Caco-2 (cell line): ENCODE measurements at regions not wholly inside any gene's neighbourhood (a gene's known extent, or its start where the extent isn't known, plus 50 kb on each side); places are given as distances from the start of the nearest gene placed in this dataset.

Experiments used
- BruUV-seq: library from RNA; stranded (reverse); fragments of 400-500 nt; replicated peaks from 2 replicates; lab custom pipeline; 2021; lab: Mats Ljungman, UMichigan
- CTCF ChIA-PET: fragments of 300-600 bp; sonication (Branson Sonifier 250); formaldehyde crosslinking; loops from one replicate; lab custom pipeline; 2022; ENCODE audit warnings: antibody characterized with exemption; lab: Charles Lee
- POLR2A ChIA-PET: fragments of 300-600 bp; sonication (Branson Sonifier 250); formaldehyde crosslinking; loops from one replicate; lab custom pipeline; 2022; ENCODE audit warnings: antibody characterized with exemption; lab: Charles Lee
- DNase-seq, 2 experiments: peaks; one replicate each; pipeline versions ENCODE4 v3.0.0 to v3.0.0-alpha.2; 2020 to 2022
- H3K27me3 ChIP-seq: replicated peaks from 2 replicates; pipeline ENCODE4 v1.6.0; 2011; ENCODE audit warnings: low read length; ENCODE audit not compliant: control insufficient read depth, insufficient read depth
- H3K36me3 ChIP-seq: 2 replicates; pipeline ENCODE4 v1.5.1; 2011; ENCODE audit warnings: low read length; ENCODE audit not compliant: control insufficient read depth, insufficient read depth
- H3K4me1 ChIP-seq: fragments of 250-450 bp; sonication (Bioruptor Pico); 2 replicates; pipeline ENCODE4 v1.5.1; 2020; ENCODE audit warnings: mild to moderate bottlenecking
- H3K4me3 ChIP-seq: 2 replicates; pipeline ENCODE4 v1.5.1; 2011; ENCODE audit warnings: low read depth, mild to moderate bottlenecking, control low read depth, low read length
- H3K9me3 ChIP-seq: fragments of 250-450 bp; sonication (Bioruptor Pico); 2 replicates; pipeline ENCODE4 v1.5.1; 2020; ENCODE audit warnings: mild to moderate bottlenecking, moderate library complexity
- H3K27ac Mint-ChIP-seq: one replicate; pipeline ENCODE4 v1.8.0; 2022; ENCODE audit warnings: mixed read lengths; ENCODE audit not compliant: unreplicated experiment
- H3K27me3 Mint-ChIP-seq: one replicate; pipeline ENCODE4 v1.8.0; 2022; ENCODE audit warnings: mixed read lengths; ENCODE audit not compliant: insufficient read depth, unreplicated experiment
- H3K36me3 Mint-ChIP-seq: one replicate; pipeline ENCODE4 v1.8.0; 2022; ENCODE audit warnings: mild to moderate bottlenecking, mixed read lengths; ENCODE audit not compliant: insufficient read depth, unreplicated experiment
- H3K4me1 Mint-ChIP-seq: one replicate; pipeline ENCODE4 v1.8.0; 2022; ENCODE audit warnings: low read depth, mixed read lengths; ENCODE audit not compliant: unreplicated experiment
- H3K4me3 Mint-ChIP-seq: one replicate; pipeline ENCODE4 v1.8.0; 2022; ENCODE audit warnings: mild to moderate bottlenecking, moderate library complexity, mixed read lengths; ENCODE audit not compliant: unreplicated experiment
- H3K9me3 Mint-ChIP-seq: one replicate; pipeline ENCODE4 v1.8.0; 2022; ENCODE audit warnings: mixed read lengths; ENCODE audit not compliant: unreplicated experiment
- intact Hi-C: fragments of 100-400 bp; cut with micrococcal nuclease; formaldehyde crosslinking; loops from one replicate; pipeline ENCODE4 v1.10.0; 2022; ENCODE audit not compliant: unreplicated experiment
- TF ChIP-seq, protein P1 (sequence below), 2 experiments: fragments of 200-600 bp in 1 of 2; IDR thresholded peaks; 1 replicate in 1 of 2; 2 replicates in 1 of 2; pipeline versions ENCODE4 v1.5.1 to v1.8.0; 2011 to 2022; ENCODE audit warnings: antibody characterized with exemption in 1 of 2, control low read depth in 1 of 2, inconsistent platforms in 1 of 2, low read depth in 1 of 2, low read length in 1 of 2, mild to moderate bottlenecking in 1 of 2, moderate library complexity in 1 of 2; ENCODE audit not compliant: insufficient read depth in 1 of 2, severe bottlenecking in 1 of 2, unreplicated experiment in 1 of 2

DNA sequence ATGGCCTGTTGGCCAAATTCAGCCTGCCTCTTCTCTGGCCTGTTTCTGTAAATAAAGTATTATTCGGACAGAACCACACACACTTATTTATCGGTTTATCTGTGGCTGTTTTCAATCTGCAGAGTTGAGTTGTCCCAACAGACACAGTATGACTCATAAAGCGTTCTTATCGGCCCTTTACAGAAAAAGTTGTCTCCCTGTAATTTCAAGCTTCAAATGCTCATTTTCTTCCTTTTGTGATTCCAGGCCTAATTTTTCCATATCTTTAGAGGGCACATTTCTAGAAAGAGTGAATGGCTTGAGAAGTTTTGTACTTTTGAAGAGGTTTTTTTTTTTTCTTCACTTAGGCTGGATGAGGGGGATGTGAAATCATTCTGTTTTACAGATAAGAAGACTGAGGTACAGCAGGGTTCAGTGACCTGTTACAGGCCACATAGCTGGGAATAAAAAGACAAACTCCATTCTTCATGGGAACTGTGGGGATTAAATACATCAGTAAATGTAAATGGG is 440.9 kb downstream of the TSHZ3 start:
- DNase-seq: no peak
- no peak overlapping the region for H3K4me3 ChIP-seq
- ChIA-PET POLR2A (no interaction called here), CTCF (no interaction called here)
- intact Hi-C loops: no loop called here
- no peaks in the 10 kb centered on the region for H3K4me1 ChIP-seq
- no peaks in the 10 kb centered on the region for H3K9me3 ChIP-seq
- Mint-ChIP-seq H3K9me3 (no peaks in the 10 kb centered on the region), H3K4me3 (no peak overlapping the region), H3K27me3 (peaks cover 4% of the 10 kb centered on the region), H3K36me3 (no peaks in the 10 kb centered on the region), H3K27ac (no peak overlapping the region), H3K4me1 (no peaks in the 10 kb centered on the region)
- TF ChIP-seq, protein P1, sequence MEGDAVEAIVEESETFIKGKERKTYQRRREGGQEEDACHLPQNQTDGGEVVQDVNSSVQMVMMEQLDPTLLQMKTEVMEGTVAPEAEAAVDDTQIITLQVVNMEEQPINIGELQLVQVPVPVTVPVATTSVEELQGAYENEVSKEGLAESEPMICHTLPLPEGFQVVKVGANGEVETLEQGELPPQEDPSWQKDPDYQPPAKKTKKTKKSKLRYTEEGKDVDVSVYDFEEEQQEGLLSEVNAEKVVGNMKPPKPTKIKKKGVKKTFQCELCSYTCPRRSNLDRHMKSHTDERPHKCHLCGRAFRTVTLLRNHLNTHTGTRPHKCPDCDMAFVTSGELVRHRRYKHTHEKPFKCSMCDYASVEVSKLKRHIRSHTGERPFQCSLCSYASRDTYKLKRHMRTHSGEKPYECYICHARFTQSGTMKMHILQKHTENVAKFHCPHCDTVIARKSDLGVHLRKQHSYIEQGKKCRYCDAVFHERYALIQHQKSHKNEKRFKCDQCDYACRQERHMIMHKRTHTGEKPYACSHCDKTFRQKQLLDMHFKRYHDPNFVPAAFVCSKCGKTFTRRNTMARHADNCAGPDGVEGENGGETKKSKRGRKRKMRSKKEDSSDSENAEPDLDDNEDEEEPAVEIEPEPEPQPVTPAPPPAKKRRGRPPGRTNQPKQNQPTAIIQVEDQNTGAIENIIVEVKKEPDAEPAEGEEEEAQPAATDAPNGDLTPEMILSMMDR (IDR thresholded peaks at IDR 0.05; ENCODE audit: insufficient read depth in 1 of 2, low read depth in 1 of 2, low read length in 1 of 2, severe bottlenecking in 1 of 2, unreplicated experiment in 1 of 2): no peak
- no peaks in the 10 kb centered on the region for H3K27me3 ChIP-seq
- no peaks in the 10 kb centered on the region for H3K36me3 ChIP-seq
- BruUV-seq: no TSS peak

DNA sequence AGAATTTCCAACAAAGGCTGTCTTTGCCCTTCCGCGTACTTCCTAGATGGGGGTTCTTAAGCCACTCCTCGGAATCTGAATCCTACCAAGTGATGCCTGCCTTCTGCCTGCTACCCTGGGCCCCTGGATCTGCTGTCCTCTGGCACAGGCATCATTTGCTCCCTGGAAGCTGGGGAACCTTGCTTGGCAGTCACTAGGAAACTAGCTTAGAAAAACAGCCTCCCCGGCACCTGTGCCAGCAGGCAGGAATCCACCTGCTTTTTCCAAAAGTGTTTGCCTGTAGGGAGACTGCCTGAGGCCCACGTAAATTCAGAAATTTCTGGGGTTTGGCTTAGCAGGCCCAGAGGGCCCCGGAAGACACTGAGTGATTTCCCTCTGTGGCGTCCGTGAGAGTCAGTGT is 442.4 kb downstream of the TSHZ3 start:
- BruUV-seq: no TSS peak
- TF ChIP-seq, protein P1 (IDR thresholded peaks at IDR 0.05; ENCODE audit: insufficient read depth in 1 of 2, low read depth in 1 of 2, low read length in 1 of 2, severe bottlenecking in 1 of 2, unreplicated experiment in 1 of 2): no peak
- Mint-ChIP-seq H3K4me1 (no peaks in the 10 kb centered on the region), H3K36me3 (no peaks in the 10 kb centered on the region), H3K4me3 (no peak overlapping the region), H3K27ac (no peak overlapping the region), H3K9me3 (no peaks in the 10 kb centered on the region), H3K27me3 (no peaks in the 10 kb centered on the region)
- Histone ChIP-seq H3K4me1 (no peaks in the 10 kb centered on the region), H3K36me3 (no peaks in the 10 kb centered on the region), H3K4me3 (no peak overlapping the region), H3K9me3 (no peaks in the 10 kb centered on the region), H3K27me3 (no peaks in the 10 kb centered on the region)
- ChIA-PET POLR2A (no interaction called here), CTCF (interaction anchor here (0.6 kb wide), 1 partner anchor 8 kb away, joined by 3 read pairs; no protein-coding TSS in a partner anchor)
- no peak for DNase-seq
- intact Hi-C loops: no loop called here

- no peaks in the 10 kb centered on the region for H3K9me3 Mint-ChIP-seq
- Histone ChIP-seq H3K27me3 (no peaks in the 10 kb centered on the region), H3K36me3 (no peaks in the 10 kb centered on the region), H3K9me3 (no peaks in the 10 kb centered on the region), H3K4me1 (no peaks in the 10 kb centered on the region), H3K4me3 (no peak overlapping the region)
- H3K36me3 Mint-ChIP-seq: no peaks in the 10 kb centered on the region
- no peaks in the 10 kb centered on the region for H3K4me1 Mint-ChIP-seq
- BruUV-seq: no TSS peak
- POLR2A ChIA-PET: no interaction called here
- H3K27me3 Mint-ChIP-seq: no peaks in the 10 kb centered on the region
- no peak overlapping the region for H3K27ac Mint-ChIP-seq
- CTCF ChIA-PET: no interaction called here
- TF ChIP-seq, protein P1 (IDR thresholded peaks at IDR 0.05; ENCODE audit: insufficient read depth in 1 of 2, low read depth in 1 of 2, low read length in 1 of 2, severe bottlenecking in 1 of 2, unreplicated experiment in 1 of 2): no peak
- no peak overlapping the region for H3K4me3 Mint-ChIP-seq
- intact Hi-C loops: no loop called here
- DNase-seq: no peak
These were observed 449.2 kb downstream of the TSHZ3 start for GRCh38 chr19:30900051-30900450.
